Astrocyte (in vitro differentiated cells and primary cell): ENCODE measurements at regions not wholly inside any gene's neighbourhood (a gene's known extent, or its start where the extent isn't known, plus 50 kb on each side); places are given as distances from the start of the nearest gene placed in this dataset.

Experiments used
- DNase-seq: peaks from one replicate; pipeline ENCODE4 v3.0.0-alpha.2; 2010; ENCODE audit warnings: low read depth
- FAIRE-seq: peaks from 2 replicates; lab custom pipeline; 2011; peaks lifted over from hg19 to GRCh38; lab: Jason Lieb, UNC
- H2AFZ ChIP-seq: 2 replicates; pipeline ENCODE4 v1.6.0; 2012; ENCODE audit warnings: low read depth, low read length, inconsistent platforms
- H3K27ac ChIP-seq: 2 replicates; pipeline ENCODE4 v1.5.1; 2011; ENCODE audit warnings: low read depth, low read length, inconsistent platforms
- H3K27me3 ChIP-seq: 2 replicates; pipeline ENCODE4 v1.6.0; 2011; ENCODE audit warnings: low read length, inconsistent platforms; ENCODE audit not compliant: insufficient read depth
- H3K36me3 ChIP-seq: 2 replicates; pipeline ENCODE4 v1.5.1; 2011; ENCODE audit warnings: low read length, inconsistent platforms; ENCODE audit not compliant: insufficient read depth
- H3K4me1 ChIP-seq: 2 replicates; pipeline ENCODE4 v1.5.1; 2011; ENCODE audit warnings: low read length, inconsistent platforms; ENCODE audit not compliant: insufficient read depth
- H3K4me2 ChIP-seq: 2 replicates; pipeline ENCODE4 v1.6.0; 2012; ENCODE audit warnings: low read length, inconsistent platforms
- H3K4me3 ChIP-seq: 2 replicates; pipeline ENCODE4 v1.5.1; 2011; ENCODE audit warnings: low read depth, mild to moderate bottlenecking, low read length, inconsistent platforms; ENCODE audit not compliant: insufficient read depth
- H3K79me2 ChIP-seq: 2 replicates; pipeline ENCODE4 v1.6.0; 2012; ENCODE audit warnings: mild to moderate bottlenecking, low read length, inconsistent platforms; ENCODE audit not compliant: insufficient read depth
- H3K9ac ChIP-seq: 2 replicates; pipeline ENCODE4 v1.6.0; 2012; ENCODE audit warnings: mild to moderate bottlenecking, low read length, inconsistent platforms
- H3K9me3 ChIP-seq: 2 replicates; pipeline ENCODE4 v1.5.1; 2012; ENCODE audit warnings: low read depth, mild to moderate bottlenecking, low read length, inconsistent platforms; ENCODE audit not compliant: insufficient read depth
- H4K20me1 ChIP-seq: 2 replicates; pipeline ENCODE4 v1.6.0; 2012; ENCODE audit warnings: low read length, inconsistent platforms; ENCODE audit not compliant: insufficient read depth
- H3K27ac Mint-ChIP-seq: one replicate; pipeline ENCODE4 v1.8.0; 2021; ENCODE audit warnings: mild to moderate bottlenecking, mixed read lengths; ENCODE audit not compliant: unreplicated experiment
- H3K27me3 Mint-ChIP-seq: one replicate; pipeline ENCODE4 v1.8.0; 2021; ENCODE audit warnings: low read depth, mixed read lengths; ENCODE audit not compliant: unreplicated experiment
- H3K36me3 Mint-ChIP-seq: one replicate; pipeline ENCODE4 v1.8.0; 2021; ENCODE audit warnings: low read depth, mixed read lengths; ENCODE audit not compliant: unreplicated experiment
- H3K4me1 Mint-ChIP-seq: one replicate; pipeline ENCODE4 v1.8.0; 2021; ENCODE audit warnings: low read depth, mixed read lengths; ENCODE audit not compliant: unreplicated experiment
- H3K4me3 Mint-ChIP-seq: one replicate; pipeline ENCODE4 v1.8.0; 2021; ENCODE audit warnings: mild to moderate bottlenecking, moderate library complexity, mixed read lengths; ENCODE audit not compliant: unreplicated experiment
- H3K9me3 Mint-ChIP-seq: one replicate; pipeline ENCODE4 v1.8.0; 2021; ENCODE audit warnings: mild to moderate bottlenecking, mixed read lengths; ENCODE audit not compliant: unreplicated experiment
- CTCF ChIP-seq: IDR thresholded peaks from 2 replicates; pipeline ENCODE4 v1.5.1; 2011; ENCODE audit warnings: low read depth, mild to moderate bottlenecking, inconsistent platforms, low read length, moderate library complexity; ENCODE audit not compliant: insufficient read depth
- EZH2 ChIP-seq: IDR thresholded peaks from 2 replicates; pipeline ENCODE4 v1.6.1; 2012; ENCODE audit warnings: mild to moderate bottlenecking, low read length, inconsistent platforms; ENCODE audit not compliant: insufficient read depth

- Mint-ChIP-seq H3K27me3 (no peaks in the 10 kb centered on the region), H3K4me3 (no peak overlapping the region), H3K4me1 (peaks cover 13% of the 10 kb centered on the region), H3K27ac (no peak overlapping the region), H3K36me3 (no peaks in the 10 kb centered on the region), H3K9me3 (peaks cover 16% of the 10 kb centered on the region)
- Histone ChIP-seq H3K36me3 (no peaks in the 10 kb centered on the region), H3K9me3 (no peaks in the 10 kb centered on the region), H2AFZ (no peak overlapping the region), H3K27ac (no peak overlapping the region), H3K4me1 (no peaks in the 10 kb centered on the region), H3K79me2 (no peaks in the 10 kb centered on the region), H3K4me3 (no peak overlapping the region), H3K9ac (no peak overlapping the region), H3K27me3 (no peaks in the 10 kb centered on the region), H4K20me1 (no peaks in the 10 kb centered on the region), H3K4me2 (no peak overlapping the region)
- DNase-seq (peak; percentile 57), FAIRE-seq (no peak)
- no peak for TF ChIP-seq EZH2
- TF ChIP-seq CTCF = no peak
Measured at GRCh38 chr4:186854256-186854655, 130.6 kb upstream of the FAT1 start.

DNA sequence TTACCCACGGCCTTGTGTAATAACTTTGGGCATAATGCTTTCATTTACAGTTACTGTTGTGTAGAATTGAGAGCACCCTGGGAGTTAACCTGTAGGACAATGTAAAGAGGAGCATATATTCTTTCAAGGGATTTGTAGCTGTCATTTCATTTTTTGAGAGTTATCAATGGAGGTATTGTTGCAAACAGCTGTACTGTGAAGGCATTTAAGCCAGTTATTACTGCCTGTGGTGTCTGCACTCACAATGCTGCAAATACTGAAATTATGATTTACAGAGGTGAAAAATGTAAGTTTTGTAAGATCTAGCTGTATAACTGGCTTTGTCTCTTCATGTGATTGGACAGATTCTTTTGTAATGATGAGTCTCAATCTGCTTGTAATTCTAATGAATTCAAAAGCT, 131.5 kb upstream of the FAT1 start:
- Histone ChIP-seq H3K36me3 (no peaks in the 10 kb centered on the region), H3K4me1 (no peaks in the 10 kb centered on the region), H3K79me2 (no peaks in the 10 kb centered on the region), H3K27ac (no peak overlapping the region), H3K27me3 (no peaks in the 10 kb centered on the region), H3K4me3 (no peak overlapping the region), H3K4me2 (no peak overlapping the region), H2AFZ (no peak overlapping the region), H4K20me1 (no peaks in the 10 kb centered on the region), H3K9ac (no peak overlapping the region), H3K9me3 (no peaks in the 10 kb centered on the region)
- no peaks in the 10 kb centered on the region for H3K27me3 Mint-ChIP-seq
- H3K4me1 Mint-ChIP-seq = peaks cover 13% of the 10 kb centered on the region
- H3K9me3 Mint-ChIP-seq = peaks cover 16% of the 10 kb centered on the region
- no peak overlapping the region for H3K4me3 Mint-ChIP-seq
- TF ChIP-seq EZH2 (no peak), CTCF (no peak)
- no peak overlapping the region for H3K27ac Mint-ChIP-seq
- DNase-seq (no peak), FAIRE-seq (no peak)
- H3K36me3 Mint-ChIP-seq = no peaks in the 10 kb centered on the region

- H3K9ac ChIP-seq = no peak overlapping the region
- H3K79me2 ChIP-seq = no peaks in the 10 kb centered on the region
- no peak overlapping the region for H3K4me3 ChIP-seq
- no peaks in the 10 kb centered on the region for H3K9me3 ChIP-seq
- DNase-seq (no peak), FAIRE-seq (no peak)
- no peak overlapping the region for H3K4me3 Mint-ChIP-seq
- no peaks in the 10 kb centered on the region for H3K27me3 Mint-ChIP-seq
- H3K36me3 ChIP-seq = no peaks in the 10 kb centered on the region
- no peaks in the 10 kb centered on the region for H4K20me1 ChIP-seq
- no peaks in the 10 kb centered on the region for H3K4me1 ChIP-seq
- TF ChIP-seq CTCF (no peak), EZH2 (no peak)
- peaks cover 3% of the 10 kb centered on the region for H3K9me3 Mint-ChIP-seq
- H2AFZ ChIP-seq = no peak overlapping the region
- no peaks in the 10 kb centered on the region for H3K36me3 Mint-ChIP-seq
- H3K4me2 ChIP-seq = no peak overlapping the region
- H3K27me3 ChIP-seq = no peaks in the 10 kb centered on the region
- peaks cover 12% of the 10 kb centered on the region for H3K4me1 Mint-ChIP-seq
- no peak overlapping the region for H3K27ac ChIP-seq
- no peak overlapping the region for H3K27ac Mint-ChIP-seq
Measured at GRCh38 chr4:186857793-186858192, 134.1 kb upstream of the FAT1 start.
